ENCODE measurements at regions not wholly inside any gene's neighbourhood (a gene's known extent, or its start where the extent isn't known, plus 50 kb on each side); places are given as distances from the start of the nearest gene placed in this dataset.
"Not testable (repeated sequence)": the region's sequence is repeated elsewhere in the genome, so short reads cannot be mapped to it uniquely, and the experiment has no call there.

GRCh38 chr4:188596021-188596420 lies 456.8 kb downstream of the TRIML1 start:
- DNase-seq: no peak

GRCh38 chr4:188603646-188604045 lies 464.4 kb downstream of the TRIML1 start:
- DNase-seq: no peak

- DNase-seq: no peak
Observed at GRCh38 chr4:188606635-188607034, 467.4 kb downstream of the TRIML1 start.

- DNase-seq: no peak
Observed at GRCh38 chr4:188611143-188611542, 471.9 kb downstream of the TRIML1 start.

GRCh38 chr4:188612659-188613058 lies 473.4 kb downstream of the TRIML1 start:
- no peak for DNase-seq

- no peak for DNase-seq
Observed at GRCh38 chr4:188613976-188614375, 474.7 kb downstream of the TRIML1 start.

GRCh38 chr4:188619456-188620149 lies 480.4 kb downstream of the TRIML1 start:
- no peak for DNase-seq

- no peak for DNase-seq
Observed at GRCh38 chr4:188620608-188621007, 481.4 kb downstream of the TRIML1 start.

GRCh38 chr4:188623314-188623854 lies 484.1 kb downstream of the TRIML1 start:
- DNase-seq: no peak

- no peak for DNase-seq
Observed at GRCh38 chr4:188624370-188624769, 485.1 kb downstream of the TRIML1 start.

GRCh38 chr4:188627892-188628291 lies 488.7 kb downstream of the TRIML1 start:
- no peak for DNase-seq

GRCh38 chr4:188639479-188640100 lies 500.3 kb downstream of the TRIML1 start:
- DNase-seq: no peak

- no peak for DNase-seq
Observed at GRCh38 chr4:188647820-188648370, 508.7 kb downstream of the TRIML1 start.

GRCh38 chr4:188649635-188650034 lies 510.4 kb downstream of the TRIML1 start:
- DNase-seq: no peak

GRCh38 chr4:188650516-188650915 lies 511.3 kb downstream of the TRIML1 start:
- no peak for DNase-seq

GRCh38 chr4:188657365-188657764 lies 518.1 kb downstream of the TRIML1 start:
- DNase-seq: no peak

GRCh38 chr4:188658958-188659522 lies 519.8 kb downstream of the TRIML1 start:
- DNase-seq: no peak

- DNase-seq: no peak
Observed at GRCh38 chr4:188660796-188661195, 521.6 kb downstream of the TRIML1 start.

GRCh38 chr4:188661502-188661901 lies 522.3 kb downstream of the TRIML1 start:
- DNase-seq: no peak

- no peak for DNase-seq
Observed at GRCh38 chr4:188663369-188663768, 524.1 kb downstream of the TRIML1 start.

GRCh38 chr4:188665491-188666457 lies 526.5 kb downstream of the TRIML1 start:
- DNase-seq: no peak

- DNase-seq: not testable (repeated sequence)
Observed at GRCh38 chr4:188678691-188679090, 539.5 kb downstream of the TRIML1 start.
